DND-41 (cell line): ENCODE measurements at regions not wholly inside any gene's neighbourhood (a gene's known extent, or its start where the extent isn't known, plus 50 kb on each side); places are given as distances from the start of the nearest gene placed in this dataset.

Experiments used
- EZH2 ChIP-seq: IDR thresholded peaks from 3 replicates; pipeline ENCODE4 v1.6.1; 2012; ENCODE audit warnings: borderline replicate concordance, low read depth, mild to moderate bottlenecking, moderate library complexity, low read length, inconsistent platforms; ENCODE audit not compliant: severe bottlenecking
- TF ChIP-seq, protein P1 (sequence below): IDR thresholded peaks from 2 replicates; pipeline ENCODE4 v1.5.1; 2012; ENCODE audit warnings: borderline replicate concordance, low read length, moderate library complexity, mild to moderate bottlenecking; ENCODE audit not compliant: poor library complexity, severe bottlenecking; ENCODE audit errors: extremely low read depth

DNA sequence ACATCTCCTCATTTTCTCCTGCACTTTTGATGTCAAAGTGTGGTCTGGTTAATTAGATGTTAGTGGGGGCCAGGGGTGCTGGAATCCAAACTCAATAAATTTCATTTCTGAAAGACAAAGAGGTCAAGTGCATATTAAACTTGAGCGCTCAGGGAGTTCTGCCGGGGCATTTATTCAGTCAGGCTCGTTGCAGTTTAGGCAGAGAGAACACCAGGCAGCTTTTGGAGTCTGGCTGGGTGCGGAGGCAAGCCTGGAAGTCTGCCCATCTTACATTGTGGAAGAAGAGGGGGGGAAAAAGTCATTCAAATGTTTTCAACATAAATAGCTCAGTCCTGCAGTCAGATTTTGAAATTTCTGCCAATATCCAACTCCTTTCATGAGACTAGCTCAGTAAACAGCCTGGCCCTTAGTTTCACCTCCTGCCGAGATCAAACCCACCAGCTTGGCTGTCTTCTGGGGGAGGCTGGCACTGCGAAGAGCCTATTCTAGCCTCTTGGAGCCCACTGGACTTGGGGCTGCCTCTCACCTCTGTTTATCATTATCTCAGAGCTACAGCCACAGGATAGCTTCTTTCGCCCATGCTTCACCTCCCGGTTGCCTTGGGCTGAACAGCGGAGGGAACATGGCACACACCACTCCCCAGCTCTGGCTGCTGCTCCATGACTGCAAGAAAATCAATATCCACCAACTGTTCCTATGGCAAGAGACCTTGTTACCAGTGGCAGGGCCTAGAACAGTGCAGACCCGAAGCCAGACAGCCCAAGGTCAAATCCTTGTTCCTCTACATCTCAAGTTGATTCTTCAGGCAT, 177.4 kb upstream of the CDH5 start:
- TF ChIP-seq, protein P1, sequence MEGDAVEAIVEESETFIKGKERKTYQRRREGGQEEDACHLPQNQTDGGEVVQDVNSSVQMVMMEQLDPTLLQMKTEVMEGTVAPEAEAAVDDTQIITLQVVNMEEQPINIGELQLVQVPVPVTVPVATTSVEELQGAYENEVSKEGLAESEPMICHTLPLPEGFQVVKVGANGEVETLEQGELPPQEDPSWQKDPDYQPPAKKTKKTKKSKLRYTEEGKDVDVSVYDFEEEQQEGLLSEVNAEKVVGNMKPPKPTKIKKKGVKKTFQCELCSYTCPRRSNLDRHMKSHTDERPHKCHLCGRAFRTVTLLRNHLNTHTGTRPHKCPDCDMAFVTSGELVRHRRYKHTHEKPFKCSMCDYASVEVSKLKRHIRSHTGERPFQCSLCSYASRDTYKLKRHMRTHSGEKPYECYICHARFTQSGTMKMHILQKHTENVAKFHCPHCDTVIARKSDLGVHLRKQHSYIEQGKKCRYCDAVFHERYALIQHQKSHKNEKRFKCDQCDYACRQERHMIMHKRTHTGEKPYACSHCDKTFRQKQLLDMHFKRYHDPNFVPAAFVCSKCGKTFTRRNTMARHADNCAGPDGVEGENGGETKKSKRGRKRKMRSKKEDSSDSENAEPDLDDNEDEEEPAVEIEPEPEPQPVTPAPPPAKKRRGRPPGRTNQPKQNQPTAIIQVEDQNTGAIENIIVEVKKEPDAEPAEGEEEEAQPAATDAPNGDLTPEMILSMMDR = no peak
- no peak for TF ChIP-seq EZH2
